Prostate gland (tissue), 2 donors: ENCODE measurements at regions not wholly inside any gene's neighbourhood (a gene's known extent, or its start where the extent isn't known, plus 50 kb on each side); places are given as distances from the start of the nearest gene placed in this dataset.

ENCODE experiments used
- DNase-seq: peaks from one replicate; pipeline ENCODE4 v3.0.0-alpha.2; 2019; ENCODE audit warnings: low spot score
- H3K27ac ChIP-seq, 2 donors: fragments of 200-600 bp; sonication (generic); 2 replicates each; pipeline ENCODE4 v1.5.1; 2017 to 2019
- H3K27me3 ChIP-seq: fragments of 200-600 bp; sonication (generic); replicated peaks from 2 replicates; pipeline ENCODE4 v1.5.1; 2019; ENCODE audit not compliant: insufficient read depth
- H3K36me3 ChIP-seq, 2 donors: fragments of 200-600 bp; sonication (generic); 1 replicate in 1 of 2; 2 replicates in 1 of 2; pipeline versions ENCODE4 v1.5.1 to v1.8.1; 2017 to 2019
- H3K4me1 ChIP-seq: fragments of 200-600 bp; sonication (generic); replicated peaks from 2 replicates; pipeline ENCODE4 v1.5.1; 2019
- H3K4me3 ChIP-seq, 2 donors: fragments of 200-600 bp; sonication (generic); 2 replicates each; pipeline ENCODE4 v1.5.1; 2017 to 2019
- H3K9me3 ChIP-seq: fragments of 200-600 bp; sonication (generic); 2 replicates; pipeline ENCODE4 v1.5.1; 2017
- CTCF ChIP-seq, 4 experiments: fragments of 200-600 bp in 2 of 4; fragments of 450-650 bp in 2 of 4; sonication (generic) in 2 of 4; IDR thresholded peaks; 1 replicate in 3 of 4; 2 replicates in 1 of 4; pipeline ENCODE4 v1.5.1; 2016 to 2019; ENCODE audit warnings: antibody characterized with exemption in 4 of 4, mild to moderate bottlenecking in 2 of 4, moderate library complexity in 2 of 4
- POLR2A ChIP-seq: fragments of 450-650 bp; IDR thresholded peaks from one replicate; pipeline ENCODE4 v1.6.1; 2016; ENCODE audit warnings: antibody characterized with exemption, mild to moderate bottlenecking
- POLR2AphosphoS5 ChIP-seq: sonication (generic); formaldehyde crosslinking; IDR thresholded peaks from one replicate; pipeline ENCODE4 v1.6.1; 2017; ENCODE audit warnings: antibody characterized with exemption
- WGBS: methylation state at CpG from one replicate; pipeline ENCODE4 v1.1.5; 2018; 5-methylcytosine and 5-hydroxymethylcytosine counted together
- intact Hi-C: fragments of 100-400 bp; cut with DNase I; formaldehyde crosslinking; loops from one replicate; pipeline ENCODE4 v1.14.2; 2022

- 91% methylated on average over 3 of the region's 3 CpGs for WGBS
- no peaks in the 10 kb centered on the region for H3K36me3 ChIP-seq
- no peaks in the 10 kb centered on the region for H3K9me3 ChIP-seq
- H3K4me1 ChIP-seq: no peaks in the 10 kb centered on the region
- H3K27me3 ChIP-seq: no peaks in the 10 kb centered on the region
- H3K4me3 ChIP-seq: no peak overlapping the region
- intact Hi-C loops: no loop called here
- TF ChIP-seq POLR2A: no peak
- TF ChIP-seq CTCF (IDR thresholded peaks at IDR 0.05): no peak
- TF ChIP-seq POLR2AphosphoS5: no peak
- H3K27ac ChIP-seq: no peak overlapping the region
- no peak for DNase-seq
Measured at GRCh38 chr3:115354010-115354409, 206.9 kb upstream of the ZBTB20 start.

GRCh38 chr3:115357456-115357855 lies 210.4 kb upstream of the ZBTB20 start:
- WGBS: 95% methylated on average over 2 of the region's 2 CpGs
- TF ChIP-seq CTCF (IDR thresholded peaks at IDR 0.05) (no peak), POLR2AphosphoS5 (no peak), POLR2A (no peak)
- H3K36me3 ChIP-seq: no peaks in the 10 kb centered on the region
- no peak overlapping the region for H3K4me3 ChIP-seq
- intact Hi-C loops: no loop called here
- no peaks in the 10 kb centered on the region for H3K4me1 ChIP-seq
- H3K27me3 ChIP-seq: no peaks in the 10 kb centered on the region
- H3K27ac ChIP-seq: no peak overlapping the region
- no peak for DNase-seq
- no peaks in the 10 kb centered on the region for H3K9me3 ChIP-seq

GRCh38 chr3:115359536-115359935 lies 212.4 kb upstream of the ZBTB20 start:
- no peak for TF ChIP-seq POLR2AphosphoS5
- TF ChIP-seq CTCF (IDR thresholded peaks at IDR 0.05): no peak
- TF ChIP-seq POLR2A: no peak
- DNase-seq: no peak
- Histone ChIP-seq H3K36me3 (no peaks in the 10 kb centered on the region), H3K4me1 (no peaks in the 10 kb centered on the region), H3K4me3 (no peak overlapping the region), H3K9me3 (no peaks in the 10 kb centered on the region), H3K27ac (no peak overlapping the region), H3K27me3 (no peaks in the 10 kb centered on the region)
- intact Hi-C loops: no loop called here
- 65% methylated on average over 2 of the region's 2 CpGs for WGBS

- Histone ChIP-seq H3K9me3 (no peaks in the 10 kb centered on the region), H3K4me3 (no peak overlapping the region), H3K27ac (no peak overlapping the region), H3K36me3 (no peaks in the 10 kb centered on the region), H3K4me1 (no peaks in the 10 kb centered on the region), H3K27me3 (no peaks in the 10 kb centered on the region)
- DNase-seq: no peak
- intact Hi-C loops: no loop called here
- no peak for TF ChIP-seq POLR2AphosphoS5
- no peak for TF ChIP-seq CTCF (IDR thresholded peaks at IDR 0.05)
- no peak for TF ChIP-seq POLR2A
- 70% methylated on average over 1 of the region's 1 CpG for WGBS
Measured at GRCh38 chr3:115361806-115362205, 214.7 kb upstream of the ZBTB20 start.

GRCh38 chr3:115363071-115363470 lies 216.0 kb upstream of the ZBTB20 start:
- H3K9me3 ChIP-seq: no peaks in the 10 kb centered on the region
- no peaks in the 10 kb centered on the region for H3K36me3 ChIP-seq
- H3K27me3 ChIP-seq: no peaks in the 10 kb centered on the region
- DNase-seq: no peak
- H3K4me1 ChIP-seq: no peaks in the 10 kb centered on the region
- intact Hi-C loops: no loop called here
- WGBS: 97% methylated on average over 1 of the region's 1 CpG
- H3K27ac ChIP-seq: no peak overlapping the region
- TF ChIP-seq POLR2AphosphoS5 (no peak), CTCF (IDR thresholded peaks at IDR 0.05) (no peak), POLR2A (no peak)
- H3K4me3 ChIP-seq: no peak overlapping the region
